ENCODE measurements at regions not wholly inside any gene's neighbourhood (a gene's known extent, or its start where the extent isn't known, plus 50 kb on each side); places are given as distances from the start of the nearest gene placed in this dataset.

- no peak for DNase-seq (ENCODE audit: extremely low spot score)
- ChIA-PET CTCF (no interaction called here), POLR2A (no interaction called here)
- TF ChIP-seq, protein P1, sequence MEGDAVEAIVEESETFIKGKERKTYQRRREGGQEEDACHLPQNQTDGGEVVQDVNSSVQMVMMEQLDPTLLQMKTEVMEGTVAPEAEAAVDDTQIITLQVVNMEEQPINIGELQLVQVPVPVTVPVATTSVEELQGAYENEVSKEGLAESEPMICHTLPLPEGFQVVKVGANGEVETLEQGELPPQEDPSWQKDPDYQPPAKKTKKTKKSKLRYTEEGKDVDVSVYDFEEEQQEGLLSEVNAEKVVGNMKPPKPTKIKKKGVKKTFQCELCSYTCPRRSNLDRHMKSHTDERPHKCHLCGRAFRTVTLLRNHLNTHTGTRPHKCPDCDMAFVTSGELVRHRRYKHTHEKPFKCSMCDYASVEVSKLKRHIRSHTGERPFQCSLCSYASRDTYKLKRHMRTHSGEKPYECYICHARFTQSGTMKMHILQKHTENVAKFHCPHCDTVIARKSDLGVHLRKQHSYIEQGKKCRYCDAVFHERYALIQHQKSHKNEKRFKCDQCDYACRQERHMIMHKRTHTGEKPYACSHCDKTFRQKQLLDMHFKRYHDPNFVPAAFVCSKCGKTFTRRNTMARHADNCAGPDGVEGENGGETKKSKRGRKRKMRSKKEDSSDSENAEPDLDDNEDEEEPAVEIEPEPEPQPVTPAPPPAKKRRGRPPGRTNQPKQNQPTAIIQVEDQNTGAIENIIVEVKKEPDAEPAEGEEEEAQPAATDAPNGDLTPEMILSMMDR (IDR thresholded peaks at IDR 0.05; ENCODE audit: control extremely low read depth, extremely low read depth, low read depth, missing control alignments): no peak
Observed at GRCh38 chr14:99118946-99119345, 153.1 kb downstream of the BCL11B start.
